Heart left ventricle (tissue), 13 donors: ENCODE measurements at regions not wholly inside any gene's neighbourhood (a gene's known extent, or its start where the extent isn't known, plus 50 kb on each side); places are given as distances from the start of the nearest gene placed in this dataset.

Source experiments
- POLR2A ChIP-seq, 2 donors: fragments of 450-650 bp; IDR thresholded peaks; one replicate each; pipeline ENCODE4 v1.6.1; 2017; ENCODE audit warnings: antibody characterized with exemption in 2 of 2, mild to moderate bottlenecking in 2 of 2, moderate library complexity in 2 of 2
- TF ChIP-seq, protein P1 (sequence below), 12 donors: fragments of 200-600 bp; sonication (generic) in 4 of 12; IDR thresholded peaks; one replicate each; pipeline versions ENCODE4 v1.5.0 to v1.8.0; 2018 to 2022; ENCODE audit warnings: antibody characterized with exemption in 12 of 12, mild to moderate bottlenecking in 5 of 12
- donor health status: ischemic (EF 13 %, LVEDD 7.1; RV severe dilation, severe dysfunction).
- donor health status: DM: no; HTN: yes; CAD: no.
- donor health status: DM: no; HTN: no; CAD: no.
- donor health status: ischemic (EF 25% LVEDD 6.9; RV normal size, moderate dysfunction).
- donor health status: ischemic (EF 25% LVEDD 5.7; RV mildly dilated, moderate dysfunction).
- donor health status: ischemic (EF 35%, LVEDD 5.7; RV mildly dilated, moderate dysfunction).
- donor health status: nonischemic (EF 11% LVEDD 7.7; RV severe dilation, severe dysfunction).
- donor health status: DM: yes; HTN: yes; CAD: no.
- donor health status: PGD.
- donor health status: ischemic (EF 29% LVEDD 5.4; RV normal size, mild dysfunction).
- donor health status: nonischemic (EF 23%, LVEDD 6.1; RV moderate dilation, normal function).

DNA sequence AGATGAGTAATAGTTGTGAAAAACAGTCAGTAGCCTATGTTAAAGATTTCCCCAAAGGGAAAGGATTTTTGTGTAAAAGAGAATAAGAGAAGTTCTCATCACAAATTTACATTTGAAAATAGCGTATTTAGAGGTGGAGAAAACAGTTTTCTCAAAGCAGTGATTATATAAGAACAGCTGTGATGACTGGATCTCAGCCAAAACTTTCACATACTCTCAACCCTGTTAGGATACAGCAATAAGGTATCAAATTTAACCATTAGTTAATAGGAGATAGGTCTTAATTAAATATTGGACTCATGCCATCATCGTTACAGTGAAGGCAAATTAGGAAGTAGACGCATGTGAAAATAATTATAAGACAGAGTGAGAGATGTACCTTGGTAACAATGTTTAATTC, 622.7 kb downstream of the PCDH18 start:
- TF ChIP-seq, protein P1, sequence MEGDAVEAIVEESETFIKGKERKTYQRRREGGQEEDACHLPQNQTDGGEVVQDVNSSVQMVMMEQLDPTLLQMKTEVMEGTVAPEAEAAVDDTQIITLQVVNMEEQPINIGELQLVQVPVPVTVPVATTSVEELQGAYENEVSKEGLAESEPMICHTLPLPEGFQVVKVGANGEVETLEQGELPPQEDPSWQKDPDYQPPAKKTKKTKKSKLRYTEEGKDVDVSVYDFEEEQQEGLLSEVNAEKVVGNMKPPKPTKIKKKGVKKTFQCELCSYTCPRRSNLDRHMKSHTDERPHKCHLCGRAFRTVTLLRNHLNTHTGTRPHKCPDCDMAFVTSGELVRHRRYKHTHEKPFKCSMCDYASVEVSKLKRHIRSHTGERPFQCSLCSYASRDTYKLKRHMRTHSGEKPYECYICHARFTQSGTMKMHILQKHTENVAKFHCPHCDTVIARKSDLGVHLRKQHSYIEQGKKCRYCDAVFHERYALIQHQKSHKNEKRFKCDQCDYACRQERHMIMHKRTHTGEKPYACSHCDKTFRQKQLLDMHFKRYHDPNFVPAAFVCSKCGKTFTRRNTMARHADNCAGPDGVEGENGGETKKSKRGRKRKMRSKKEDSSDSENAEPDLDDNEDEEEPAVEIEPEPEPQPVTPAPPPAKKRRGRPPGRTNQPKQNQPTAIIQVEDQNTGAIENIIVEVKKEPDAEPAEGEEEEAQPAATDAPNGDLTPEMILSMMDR (IDR thresholded peaks at IDR 0.05): no peak
- TF ChIP-seq POLR2A (IDR thresholded peaks at IDR 0.05): no peak
